Right lobe of liver (tissue), 4 donors: ENCODE measurements at regions not wholly inside any gene's neighbourhood (a gene's known extent, or its start where the extent isn't known, plus 50 kb on each side); places are given as distances from the start of the nearest gene placed in this dataset.

Experiments
- CTCF ChIP-seq, 4 donors: fragments of 200-600 bp in 3 of 4; fragments of 450-650 bp in 1 of 4; IDR thresholded peaks; one replicate each; pipeline versions ENCODE4 v1.5.1 to v1.8.0; 2016 to 2022; ENCODE audit warnings: antibody characterized with exemption in 4 of 4, mild to moderate bottlenecking in 2 of 4
- POLR2A ChIP-seq: fragments of 450-650 bp; IDR thresholded peaks from one replicate; pipeline ENCODE4 v1.6.1; 2017; ENCODE audit warnings: antibody characterized with exemption, mild to moderate bottlenecking
- donor health status: DM: no; HTN: no; CAD: no.
- donor health status: DM: no; HTN: no; CAD: no.
- donor health status: DM: no; HTN: yes; CAD: no.

GRCh38 chr5:142216931-142217330 is 107.9 kb downstream of the SPRY4 start:
- TF ChIP-seq CTCF (IDR thresholded peaks at IDR 0.05), result no peak
- TF ChIP-seq POLR2A, result no peak
